K562 (cell line): ENCODE measurements at regions not wholly inside any gene's neighbourhood (a gene's known extent, or its start where the extent isn't known, plus 50 kb on each side); places are given as distances from the start of the nearest gene placed in this dataset.

ENCODE experiments used
- EZH2 ChIP-seq: IDR thresholded peaks from 2 replicates; pipeline ENCODE4 v1.6.1; 2012; ENCODE audit warnings: low read depth, mild to moderate bottlenecking, inconsistent platforms, low read length, borderline replicate concordance
- FOSL1 ChIP-seq: fragments of 200-800 bp; sonication (Bioruptor generic); conservative IDR thresholded peaks from 2 replicates; pipeline ENCODE4 v1.6.1; 2016; ENCODE audit warnings: missing genetic modification characterization, missing compliant biosample characterization

- TF ChIP-seq EZH2 (no peak), FOSL1 (tag) (no peak)
These were observed 142.0 kb downstream of the RNASET2 start for GRCh38 chr6:166814390-166814789.
